HUES6 (cell line): ENCODE measurements at regions not wholly inside any gene's neighbourhood (a gene's known extent, or its start where the extent isn't known, plus 50 kb on each side); places are given as distances from the start of the nearest gene placed in this dataset.

Experiments used
- H3K27ac ChIP-seq: 2 replicates; pipeline ENCODE4 v1.7.0; 2013; ENCODE audit warnings: low read depth, mild to moderate bottlenecking, low read length, inconsistent platforms
- H3K27me3 ChIP-seq: 2 replicates; pipeline ENCODE4 v1.6.1; 2013; ENCODE audit warnings: low read length; ENCODE audit not compliant: control insufficient read depth, insufficient read depth
- H3K36me3 ChIP-seq: 2 replicates; pipeline ENCODE4 v1.6.1; 2013; ENCODE audit warnings: low read length; ENCODE audit not compliant: control insufficient read depth, insufficient read depth
- H3K4me1 ChIP-seq: 2 replicates; pipeline ENCODE4 v1.6.1; 2013; ENCODE audit warnings: low read length; ENCODE audit not compliant: control insufficient read depth, insufficient read depth
- H3K4me3 ChIP-seq: 2 replicates; pipeline ENCODE4 v1.5.1; 2013; ENCODE audit warnings: low read depth, low read length
- H3K9ac ChIP-seq: one replicate; pipeline ENCODE4 v1.6.1; 2013; ENCODE audit warnings: mild to moderate bottlenecking, low read length
- H3K9me3 ChIP-seq: 2 replicates; pipeline ENCODE4 v1.6.1; 2013; ENCODE audit warnings: low read depth, low read length; ENCODE audit not compliant: control insufficient read depth, insufficient read depth

DNA sequence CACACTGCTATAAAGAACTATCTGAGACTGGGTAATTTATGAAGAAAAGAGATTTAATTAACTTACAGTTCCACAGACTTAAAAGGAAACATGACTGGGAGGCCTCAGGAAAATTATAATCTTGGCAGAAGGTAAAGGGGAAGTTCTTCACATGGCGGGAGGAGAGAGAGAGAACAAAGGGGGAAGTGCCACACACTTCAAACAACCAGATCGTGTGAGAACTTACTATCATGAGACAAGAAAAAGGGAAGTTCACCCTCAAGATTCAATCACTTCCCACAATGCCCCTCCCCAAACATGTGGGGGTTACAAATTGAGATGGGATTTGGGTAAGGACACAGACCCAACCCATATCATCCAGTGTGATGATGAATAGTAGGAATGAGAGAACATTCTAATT is 366.5 kb downstream of the LRFN5 start:
- no peaks in the 10 kb centered on the region for H3K27me3 ChIP-seq
- H3K9me3 ChIP-seq, result peaks cover 8% of the 10 kb centered on the region
- no peak overlapping the region for H3K4me3 ChIP-seq
- H3K36me3 ChIP-seq, result no peaks in the 10 kb centered on the region
- H3K4me1 ChIP-seq, result no peaks in the 10 kb centered on the region
- no peak overlapping the region for H3K9ac ChIP-seq
- H3K27ac ChIP-seq, result no peak overlapping the region

DNA sequence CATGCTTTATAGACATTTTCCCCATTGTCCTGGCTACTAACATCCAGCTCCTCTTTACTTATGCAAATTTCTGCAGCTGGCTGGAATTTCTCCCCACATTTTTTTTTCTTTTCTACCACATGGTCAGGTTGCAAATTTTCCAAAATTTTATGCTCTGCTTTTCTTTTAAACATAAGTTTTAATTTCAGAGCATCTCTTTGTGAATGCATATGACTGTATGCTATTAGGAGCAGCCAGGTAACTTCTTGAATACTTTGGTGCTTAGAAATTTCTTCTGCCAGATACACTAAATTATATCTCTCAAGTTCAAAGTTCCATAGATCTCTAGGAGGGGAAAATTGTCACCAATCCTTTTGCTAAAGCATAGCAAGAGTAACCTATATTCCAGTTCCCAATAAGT is 365.9 kb downstream of the LRFN5 start:
- H3K9ac ChIP-seq, result no peak overlapping the region
- H3K27ac ChIP-seq, result no peak overlapping the region
- no peaks in the 10 kb centered on the region for H3K36me3 ChIP-seq
- no peaks in the 10 kb centered on the region for H3K27me3 ChIP-seq
- peaks cover 8% of the 10 kb centered on the region for H3K9me3 ChIP-seq
- H3K4me3 ChIP-seq, result no peak overlapping the region
- H3K4me1 ChIP-seq, result no peaks in the 10 kb centered on the region

DNA sequence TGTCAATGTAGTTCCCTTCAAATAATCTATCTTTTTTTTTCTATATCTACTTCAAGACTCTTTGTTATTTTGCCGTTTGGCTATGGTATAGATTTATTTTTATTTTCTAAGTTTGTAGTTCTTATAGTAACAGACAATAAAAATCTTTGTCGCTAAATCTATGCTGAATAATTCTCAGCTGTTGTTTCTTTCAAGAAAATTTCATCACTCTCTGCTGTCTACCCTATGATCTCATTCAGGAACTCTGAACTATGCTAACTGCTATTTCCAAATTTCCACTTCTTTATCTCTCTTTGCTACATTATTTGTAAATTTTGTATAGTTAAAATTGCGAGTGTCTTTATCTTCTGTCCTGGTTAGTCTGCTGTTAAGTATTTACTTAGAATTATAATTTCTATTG is 353.6 kb downstream of the LRFN5 start:
- no peak overlapping the region for H3K9ac ChIP-seq
- H3K4me1 ChIP-seq, result no peaks in the 10 kb centered on the region
- H3K27ac ChIP-seq, result no peak overlapping the region
- no peaks in the 10 kb centered on the region for H3K27me3 ChIP-seq
- H3K4me3 ChIP-seq, result no peak overlapping the region
- no peaks in the 10 kb centered on the region for H3K9me3 ChIP-seq
- H3K36me3 ChIP-seq, result no peaks in the 10 kb centered on the region

DNA sequence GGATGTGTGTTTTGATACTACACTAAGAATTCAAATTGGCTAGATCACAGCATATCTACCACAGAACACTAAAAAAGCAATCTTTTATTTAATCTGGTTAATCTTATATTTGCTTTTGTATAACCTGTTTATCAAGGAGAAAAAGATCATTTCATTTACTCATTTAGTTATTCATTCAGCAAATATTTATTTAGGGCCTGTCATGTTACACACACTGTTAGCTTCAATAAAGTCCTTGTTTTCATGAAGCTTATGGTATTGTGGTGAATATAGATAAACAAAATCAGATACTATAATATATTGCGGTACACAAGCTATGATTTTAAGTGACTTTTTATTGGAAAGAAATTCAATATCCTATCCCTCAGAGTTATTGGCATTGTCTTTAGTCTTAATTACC is 350.8 kb downstream of the LRFN5 start:
- Histone ChIP-seq H3K9ac (no peak overlapping the region), H3K9me3 (no peaks in the 10 kb centered on the region), H3K27ac (no peak overlapping the region), H3K4me3 (no peak overlapping the region), H3K36me3 (no peaks in the 10 kb centered on the region), H3K4me1 (no peaks in the 10 kb centered on the region), H3K27me3 (no peaks in the 10 kb centered on the region)
